ENCODE measurements at regions not wholly inside any gene's neighbourhood (a gene's known extent, or its start where the extent isn't known, plus 50 kb on each side); places are given as distances from the start of the nearest gene placed in this dataset.

DNA sequence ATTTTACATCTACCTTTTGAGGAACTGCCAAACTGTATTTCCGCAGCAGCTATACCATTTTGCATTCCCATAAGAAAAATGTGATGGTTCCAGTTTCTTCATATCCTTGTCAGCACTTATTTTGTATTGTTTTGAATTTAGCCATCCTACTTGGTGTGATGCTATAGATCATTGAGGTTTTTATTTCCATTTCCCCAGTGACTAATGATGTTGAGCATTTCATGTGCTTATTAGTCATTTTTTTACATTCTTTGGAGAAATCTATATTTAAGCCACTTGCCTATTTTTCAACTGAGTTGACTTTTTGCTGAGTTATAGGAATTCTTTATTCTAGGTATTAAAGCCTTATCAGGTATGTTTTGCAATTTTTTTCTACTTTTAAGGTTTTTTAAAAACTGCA, 347.6 kb upstream of the RARB start:
- no peaks in the 10 kb centered on the region for H3K27me3 ChIP-seq (replicated peaks; ENCODE audit: control insufficient read depth, insufficient read depth, low read length)
- no peaks in the 10 kb centered on the region for H3K36me3 ChIP-seq (ENCODE audit: control insufficient read depth, insufficient read depth, low read length)
- no peak for DNase-seq
- TF ChIP-seq, protein P1, sequence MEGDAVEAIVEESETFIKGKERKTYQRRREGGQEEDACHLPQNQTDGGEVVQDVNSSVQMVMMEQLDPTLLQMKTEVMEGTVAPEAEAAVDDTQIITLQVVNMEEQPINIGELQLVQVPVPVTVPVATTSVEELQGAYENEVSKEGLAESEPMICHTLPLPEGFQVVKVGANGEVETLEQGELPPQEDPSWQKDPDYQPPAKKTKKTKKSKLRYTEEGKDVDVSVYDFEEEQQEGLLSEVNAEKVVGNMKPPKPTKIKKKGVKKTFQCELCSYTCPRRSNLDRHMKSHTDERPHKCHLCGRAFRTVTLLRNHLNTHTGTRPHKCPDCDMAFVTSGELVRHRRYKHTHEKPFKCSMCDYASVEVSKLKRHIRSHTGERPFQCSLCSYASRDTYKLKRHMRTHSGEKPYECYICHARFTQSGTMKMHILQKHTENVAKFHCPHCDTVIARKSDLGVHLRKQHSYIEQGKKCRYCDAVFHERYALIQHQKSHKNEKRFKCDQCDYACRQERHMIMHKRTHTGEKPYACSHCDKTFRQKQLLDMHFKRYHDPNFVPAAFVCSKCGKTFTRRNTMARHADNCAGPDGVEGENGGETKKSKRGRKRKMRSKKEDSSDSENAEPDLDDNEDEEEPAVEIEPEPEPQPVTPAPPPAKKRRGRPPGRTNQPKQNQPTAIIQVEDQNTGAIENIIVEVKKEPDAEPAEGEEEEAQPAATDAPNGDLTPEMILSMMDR (IDR thresholded peaks at IDR 0.05; ENCODE audit: insufficient read depth in 1 of 2, low read depth in 1 of 2, low read length in 1 of 2, severe bottlenecking in 1 of 2, unreplicated experiment in 1 of 2): no peak
- Mint-ChIP-seq H3K27ac (ENCODE audit: unreplicated experiment) (no peak overlapping the region), H3K4me1 (ENCODE audit: low read depth, unreplicated experiment) (peaks cover 7% of the 10 kb centered on the region), H3K4me3 (ENCODE audit: unreplicated experiment) (no peak overlapping the region), H3K36me3 (ENCODE audit: insufficient read depth, unreplicated experiment) (no peaks in the 10 kb centered on the region), H3K9me3 (ENCODE audit: unreplicated experiment) (no peaks in the 10 kb centered on the region), H3K27me3 (ENCODE audit: insufficient read depth, unreplicated experiment) (no peaks in the 10 kb centered on the region)
- H3K4me1 ChIP-seq: no peaks in the 10 kb centered on the region
- CTCF ChIA-PET: no interaction called here
- intact Hi-C loops (cut with micrococcal nuclease; ENCODE audit: unreplicated experiment): no loop called here
- POLR2A ChIA-PET: no interaction called here
- no TSS peak for BruUV-seq (replicated peaks)
- no peak overlapping the region for H3K4me3 ChIP-seq (ENCODE audit: low read depth, low read length)
- no peaks in the 10 kb centered on the region for H3K9me3 ChIP-seq

DNA sequence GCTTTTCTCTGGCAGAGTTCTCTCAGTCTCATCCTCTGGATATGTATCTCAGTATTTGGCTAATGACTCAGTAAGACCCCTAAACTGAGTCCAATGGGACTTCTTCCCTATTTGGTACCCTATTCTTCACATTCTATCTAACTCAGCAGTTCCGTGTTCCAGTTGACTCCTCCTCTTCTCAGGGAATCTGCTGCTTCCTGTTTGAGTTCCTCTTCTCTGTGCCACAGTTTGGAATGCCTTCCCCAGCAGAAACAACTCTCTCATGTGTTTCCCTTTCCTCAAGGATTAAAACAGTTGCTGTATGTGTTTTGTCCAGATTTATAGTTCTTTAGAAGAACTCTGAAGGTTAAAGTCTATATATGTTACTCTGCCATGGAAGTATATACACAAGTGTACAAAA, 344.0 kb upstream of the RARB start:
- H3K27ac Mint-ChIP-seq (ENCODE audit: unreplicated experiment): no peak overlapping the region
- no peak overlapping the region for H3K4me3 Mint-ChIP-seq (ENCODE audit: unreplicated experiment)
- no peaks in the 10 kb centered on the region for H3K36me3 Mint-ChIP-seq (ENCODE audit: insufficient read depth, unreplicated experiment)
- H3K9me3 Mint-ChIP-seq (ENCODE audit: unreplicated experiment): no peaks in the 10 kb centered on the region
- peaks cover 7% of the 10 kb centered on the region for H3K4me1 Mint-ChIP-seq (ENCODE audit: low read depth, unreplicated experiment)
- Histone ChIP-seq H3K4me1 (no peaks in the 10 kb centered on the region), H3K9me3 (no peaks in the 10 kb centered on the region), H3K36me3 (ENCODE audit: control insufficient read depth, insufficient read depth, low read length) (no peaks in the 10 kb centered on the region), H3K4me3 (ENCODE audit: low read depth, low read length) (no peak overlapping the region), H3K27me3 (replicated peaks; ENCODE audit: control insufficient read depth, insufficient read depth, low read length) (no peaks in the 10 kb centered on the region)
- ChIA-PET POLR2A (no interaction called here), CTCF (no interaction called here)
- intact Hi-C loops (cut with micrococcal nuclease; ENCODE audit: unreplicated experiment): no loop called here
- BruUV-seq (replicated peaks): no TSS peak
- no peak for DNase-seq
- no peaks in the 10 kb centered on the region for H3K27me3 Mint-ChIP-seq (ENCODE audit: insufficient read depth, unreplicated experiment)
- TF ChIP-seq, protein P1 (IDR thresholded peaks at IDR 0.05; ENCODE audit: insufficient read depth in 1 of 2, low read depth in 1 of 2, low read length in 1 of 2, severe bottlenecking in 1 of 2, unreplicated experiment in 1 of 2): no peak

DNA sequence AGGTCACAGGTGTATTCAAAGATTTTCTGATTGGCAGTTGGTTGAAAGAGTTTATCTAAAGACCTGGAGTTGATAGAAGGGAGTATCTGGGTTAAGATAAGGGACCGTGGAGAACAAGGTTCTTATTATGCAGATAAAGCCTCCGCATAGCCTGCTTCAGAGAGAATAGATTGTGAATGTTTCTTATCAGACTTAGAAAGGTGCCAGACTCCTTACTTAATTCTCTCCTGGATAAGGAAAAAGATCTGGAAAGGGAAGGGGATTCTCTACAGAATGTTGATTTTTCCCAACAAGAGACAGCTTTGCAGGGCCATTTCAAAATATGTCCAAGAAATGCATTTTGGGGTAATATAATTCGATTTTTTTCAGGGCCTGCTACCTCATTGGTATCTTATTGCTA, 341.3 kb upstream of the RARB start:
- peaks cover 7% of the 10 kb centered on the region for H3K4me1 Mint-ChIP-seq (ENCODE audit: low read depth, unreplicated experiment)
- Histone ChIP-seq H3K9me3 (no peaks in the 10 kb centered on the region), H3K4me3 (ENCODE audit: low read depth, low read length) (no peak overlapping the region), H3K4me1 (no peaks in the 10 kb centered on the region), H3K36me3 (ENCODE audit: control insufficient read depth, insufficient read depth, low read length) (no peaks in the 10 kb centered on the region), H3K27me3 (replicated peaks; ENCODE audit: control insufficient read depth, insufficient read depth, low read length) (no peaks in the 10 kb centered on the region)
- CTCF ChIA-PET: no interaction called here
- TF ChIP-seq, protein P1 (IDR thresholded peaks at IDR 0.05; ENCODE audit: insufficient read depth in 1 of 2, low read depth in 1 of 2, low read length in 1 of 2, severe bottlenecking in 1 of 2, unreplicated experiment in 1 of 2): no peak
- peaks cover 3% of the 10 kb centered on the region for H3K27me3 Mint-ChIP-seq (ENCODE audit: insufficient read depth, unreplicated experiment)
- intact Hi-C loops (cut with micrococcal nuclease; ENCODE audit: unreplicated experiment): no loop called here
- DNase-seq: no peak
- no TSS peak for BruUV-seq (replicated peaks)
- H3K4me3 Mint-ChIP-seq (ENCODE audit: unreplicated experiment): no peak overlapping the region
- H3K36me3 Mint-ChIP-seq (ENCODE audit: insufficient read depth, unreplicated experiment): no peaks in the 10 kb centered on the region
- POLR2A ChIA-PET: no interaction called here
- no peaks in the 10 kb centered on the region for H3K9me3 Mint-ChIP-seq (ENCODE audit: unreplicated experiment)
- H3K27ac Mint-ChIP-seq (ENCODE audit: unreplicated experiment): no peak overlapping the region

Data from Caco-2 (cell line).